Colonic mucosa (tissue), 4 donors: ENCODE measurements at regions not wholly inside any gene's neighbourhood (a gene's known extent, or its start where the extent isn't known, plus 50 kb on each side); places are given as distances from the start of the nearest gene placed in this dataset.

Experiments used
- DNase-seq: peaks from one replicate; pipeline ENCODE4 v3.0.0-alpha.2; 2020
- H3K27ac ChIP-seq: fragments of 200-600 bp; one replicate; pipeline ENCODE4 v1.8.0; 2021
- H3K27me3 ChIP-seq: fragments of 200-600 bp; one replicate; pipeline ENCODE4 v1.8.0; 2021
- H3K36me3 ChIP-seq: fragments of 200-600 bp; one replicate; pipeline ENCODE4 v1.8.0; 2021
- H3K4me1 ChIP-seq: fragments of 200-600 bp; one replicate; pipeline ENCODE4 v1.8.0; 2021; ENCODE audit warnings: mild to moderate bottlenecking
- H3K4me3 ChIP-seq: fragments of 200-600 bp; one replicate; pipeline ENCODE4 v1.8.0; 2021
- H3K9ac ChIP-seq, 2 donors: one replicate each; pipeline ENCODE4 v1.7.0; 2013; ENCODE audit warnings: control low read depth in 2 of 2, low read depth in 2 of 2, low read length in 2 of 2
- H3K9me3 ChIP-seq: fragments of 200-600 bp; one replicate; pipeline ENCODE4 v1.8.0; 2021
- intact Hi-C: fragments of 100-400 bp; cut with DNase I; formaldehyde crosslinking; loops from one replicate; pipeline ENCODE4 v1.14.1; 2022
- TF ChIP-seq, protein P1 (sequence below): fragments of 200-600 bp; IDR thresholded peaks from one replicate; pipeline ENCODE4 v1.8.0; 2022; ENCODE audit warnings: antibody characterized with exemption, mild to moderate bottlenecking
- donor health status: healthy.
- donor health status: DM: no; HTN: no; CAD: no.
- donor health status: DM: no; HTN: no; CAD: no.

DNA sequence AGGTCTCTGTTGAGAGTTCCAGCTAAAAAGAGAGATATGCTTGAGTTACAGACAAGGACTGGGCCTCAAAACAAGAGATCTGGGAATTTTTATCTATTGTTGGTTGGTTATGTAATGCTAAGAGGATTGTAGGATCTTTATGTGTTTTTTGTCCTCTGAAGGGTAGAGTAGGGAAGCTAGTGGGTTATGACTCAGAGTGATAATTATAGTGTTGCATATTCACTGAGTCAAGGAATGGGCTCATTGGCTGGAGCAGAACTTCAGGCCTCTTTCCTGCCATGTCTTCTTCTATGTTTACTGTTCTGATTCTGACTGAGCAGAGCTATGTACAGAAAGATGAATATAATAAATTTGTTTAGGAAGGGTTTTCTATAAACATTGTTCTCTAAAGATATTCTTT is 66.1 kb upstream of the NOX3 start:
- TF ChIP-seq, protein P1, sequence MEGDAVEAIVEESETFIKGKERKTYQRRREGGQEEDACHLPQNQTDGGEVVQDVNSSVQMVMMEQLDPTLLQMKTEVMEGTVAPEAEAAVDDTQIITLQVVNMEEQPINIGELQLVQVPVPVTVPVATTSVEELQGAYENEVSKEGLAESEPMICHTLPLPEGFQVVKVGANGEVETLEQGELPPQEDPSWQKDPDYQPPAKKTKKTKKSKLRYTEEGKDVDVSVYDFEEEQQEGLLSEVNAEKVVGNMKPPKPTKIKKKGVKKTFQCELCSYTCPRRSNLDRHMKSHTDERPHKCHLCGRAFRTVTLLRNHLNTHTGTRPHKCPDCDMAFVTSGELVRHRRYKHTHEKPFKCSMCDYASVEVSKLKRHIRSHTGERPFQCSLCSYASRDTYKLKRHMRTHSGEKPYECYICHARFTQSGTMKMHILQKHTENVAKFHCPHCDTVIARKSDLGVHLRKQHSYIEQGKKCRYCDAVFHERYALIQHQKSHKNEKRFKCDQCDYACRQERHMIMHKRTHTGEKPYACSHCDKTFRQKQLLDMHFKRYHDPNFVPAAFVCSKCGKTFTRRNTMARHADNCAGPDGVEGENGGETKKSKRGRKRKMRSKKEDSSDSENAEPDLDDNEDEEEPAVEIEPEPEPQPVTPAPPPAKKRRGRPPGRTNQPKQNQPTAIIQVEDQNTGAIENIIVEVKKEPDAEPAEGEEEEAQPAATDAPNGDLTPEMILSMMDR = no peak
- intact Hi-C loops = no loop called here
- Histone ChIP-seq H3K9me3 (no peaks in the 10 kb centered on the region), H3K36me3 (no peaks in the 10 kb centered on the region), H3K4me3 (no peak overlapping the region), H3K9ac (no peak overlapping the region), H3K27me3 (no peaks in the 10 kb centered on the region), H3K4me1 (no peaks in the 10 kb centered on the region), H3K27ac (no peak overlapping the region)
- no peak for DNase-seq

DNA sequence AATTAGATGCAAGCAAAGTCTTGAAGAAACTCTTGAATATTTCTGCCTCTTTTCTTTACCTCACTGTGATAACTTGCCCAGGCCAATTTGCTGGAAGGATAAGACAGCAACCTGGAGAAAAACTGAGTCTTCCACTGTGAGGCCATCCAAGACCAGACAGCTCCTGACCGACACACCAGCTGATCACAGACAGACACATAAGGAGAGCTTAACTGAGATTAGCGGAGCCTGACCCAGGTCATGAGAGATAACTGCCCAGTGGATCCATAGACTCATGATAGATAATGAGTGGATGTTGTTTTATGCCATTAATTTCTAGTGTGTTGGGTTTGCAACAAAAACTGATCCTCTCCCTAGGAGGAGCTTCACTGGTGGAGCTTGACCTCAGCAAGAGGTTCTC is 64.4 kb upstream of the NOX3 start:
- H3K27ac ChIP-seq = no peak overlapping the region
- no peaks in the 10 kb centered on the region for H3K27me3 ChIP-seq
- no peak for DNase-seq
- no peak overlapping the region for H3K9ac ChIP-seq
- TF ChIP-seq, protein P1 = no peak
- H3K36me3 ChIP-seq = no peaks in the 10 kb centered on the region
- intact Hi-C loops = no loop called here
- H3K4me3 ChIP-seq = no peak overlapping the region
- H3K9me3 ChIP-seq = no peaks in the 10 kb centered on the region
- H3K4me1 ChIP-seq = no peaks in the 10 kb centered on the region

DNA sequence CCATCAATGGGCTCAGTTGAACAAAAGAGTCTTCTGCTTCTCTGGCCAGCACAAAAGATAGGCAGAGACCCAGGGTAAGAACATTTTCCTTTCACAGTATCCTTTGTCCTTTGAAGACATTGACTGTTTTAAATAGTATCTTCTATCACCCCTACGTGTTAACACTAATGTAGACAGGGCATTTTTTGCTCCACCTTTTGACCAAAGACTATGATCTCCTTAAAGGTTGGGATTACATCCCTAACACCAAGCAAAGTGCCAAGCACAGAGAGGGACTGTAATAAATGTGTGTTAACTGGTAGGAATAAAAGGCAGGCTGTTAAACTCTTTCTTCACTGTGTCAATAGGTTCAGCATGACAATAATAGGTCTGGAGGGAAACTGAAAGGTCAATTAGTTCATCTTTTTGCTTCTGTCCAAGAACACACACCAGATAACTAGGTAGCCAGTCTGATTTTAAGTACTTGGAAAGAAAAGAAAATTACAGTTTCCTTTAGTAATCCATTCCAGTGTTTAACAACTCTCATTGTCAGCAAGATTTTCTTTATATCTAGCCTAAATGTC is 63.6 kb upstream of the NOX3 start:
- no peak for DNase-seq
- Histone ChIP-seq H3K4me3 (no peak overlapping the region), H3K27ac (no peak overlapping the region), H3K4me1 (no peaks in the 10 kb centered on the region), H3K9ac (no peak overlapping the region), H3K36me3 (no peaks in the 10 kb centered on the region), H3K27me3 (no peaks in the 10 kb centered on the region), H3K9me3 (no peaks in the 10 kb centered on the region)
- intact Hi-C loops = no loop called here
- TF ChIP-seq, protein P1 = no peak

DNA sequence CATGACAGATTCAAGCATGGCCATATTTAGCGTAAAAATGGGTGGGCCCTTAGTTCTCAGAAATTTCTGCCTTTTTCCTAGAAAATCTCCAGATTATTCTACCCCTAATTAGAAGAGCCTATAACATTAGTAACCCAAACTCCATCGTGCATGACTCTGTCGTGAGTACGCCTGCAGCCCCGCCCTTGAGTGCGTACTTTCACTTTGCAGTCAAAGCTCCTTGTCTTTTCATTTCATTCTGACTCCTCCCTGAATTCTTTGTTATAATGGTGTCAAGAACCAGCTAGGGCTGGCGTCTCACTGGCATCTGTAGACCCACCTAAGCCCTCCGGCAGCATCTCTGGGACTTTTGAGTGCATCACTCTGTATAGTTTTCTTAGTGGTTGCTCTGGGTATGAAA is 61.7 kb upstream of the NOX3 start:
- Histone ChIP-seq H3K27ac (no peak overlapping the region), H3K9ac (peak overlapping the region in 1 of 2 donors; percentile 26), H3K9me3 (no peaks in the 10 kb centered on the region), H3K4me3 (peak overlapping the region; percentile 11), H3K36me3 (no peaks in the 10 kb centered on the region), H3K4me1 (no peaks in the 10 kb centered on the region), H3K27me3 (no peaks in the 10 kb centered on the region)
- DNase-seq = peak; percentile 21
- TF ChIP-seq, protein P1 = no peak
- intact Hi-C loops = no loop called here

DNA sequence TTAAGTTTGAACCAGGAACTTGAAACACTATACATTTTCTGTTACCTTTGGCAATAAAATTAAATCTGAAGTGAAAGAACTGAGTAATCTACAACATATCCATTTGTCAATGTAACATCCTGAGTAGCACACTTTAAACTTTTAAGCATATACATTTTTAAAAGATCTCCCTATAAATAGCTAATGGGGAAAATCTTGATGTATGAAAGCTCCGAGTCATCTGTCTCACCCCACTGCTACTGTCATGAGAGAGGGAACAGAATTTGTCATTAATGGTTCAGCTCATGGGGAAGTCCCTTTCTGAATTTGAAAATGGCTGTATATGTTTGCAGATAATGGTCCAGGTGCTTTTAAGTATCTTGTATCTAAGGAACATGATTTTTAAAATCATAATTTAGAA is 55.2 kb upstream of the NOX3 start:
- Histone ChIP-seq H3K4me1 (no peaks in the 10 kb centered on the region), H3K4me3 (no peak overlapping the region), H3K9me3 (no peaks in the 10 kb centered on the region), H3K27ac (no peak overlapping the region), H3K27me3 (no peaks in the 10 kb centered on the region), H3K9ac (no peak overlapping the region), H3K36me3 (no peaks in the 10 kb centered on the region)
- DNase-seq = no peak
- TF ChIP-seq, protein P1 = no peak
- intact Hi-C loops = no loop called here
